HG02610 (cell line): ENCODE measurements at regions not wholly inside any gene's neighbourhood (a gene's known extent, or its start where the extent isn't known, plus 50 kb on each side); places are given as distances from the start of the nearest gene placed in this dataset.
"Not testable (repeated sequence)": the region's sequence is repeated elsewhere in the genome, so short reads cannot be mapped to it uniquely, and the experiment has no call there.

Experiments used
- ATAC-seq: cut with Tn5 transposase; IDR thresholded peaks from one replicate; pipeline ENCODE4 v1.9.1; 2021; ENCODE audit warnings: mild to moderate bottlenecking, moderate library complexity; ENCODE audit not compliant: unreplicated experiment

DNA sequence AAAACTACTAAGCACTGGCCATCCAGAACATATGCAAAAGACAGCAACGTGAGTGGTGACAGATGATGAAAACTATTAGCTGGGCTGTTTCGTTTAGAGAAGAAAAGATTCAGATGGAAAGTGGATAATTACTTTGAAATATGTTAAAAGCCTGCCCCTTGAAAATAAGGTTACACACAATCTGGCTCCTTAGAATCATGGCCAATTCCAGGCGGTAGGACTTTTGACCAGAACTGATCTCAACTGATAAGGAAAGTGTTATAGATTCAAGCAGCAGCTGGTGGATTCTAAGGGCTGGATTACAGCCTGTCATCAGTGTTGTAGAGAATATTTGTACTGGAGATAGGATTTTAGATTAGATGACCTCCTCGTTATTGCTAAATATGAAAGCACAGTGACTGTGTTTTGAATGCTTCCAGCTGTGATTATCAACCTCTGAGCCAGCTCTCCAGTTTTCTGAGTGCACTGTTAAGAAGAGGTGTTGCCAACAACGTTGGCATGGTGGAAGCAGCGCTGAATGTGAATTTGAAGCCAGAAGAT is 75.1 kb downstream of the KBTBD2 start:
- not testable (repeated sequence) for ATAC-seq

GRCh38 chr7:32814779-32815178 is 76.8 kb downstream of the KBTBD2 start:
- not testable (repeated sequence) for ATAC-seq

- ATAC-seq: no peak
Observed at GRCh38 chr7:32809871-32810270, 81.7 kb downstream of the KBTBD2 start.

- no peak for ATAC-seq
Observed at GRCh38 chr7:32809347-32809746, 82.2 kb downstream of the KBTBD2 start.

GRCh38 chr7:32803406-32804141 is 88.0 kb downstream of the KBTBD2 start:
- no peak for ATAC-seq

- no peak for ATAC-seq
Observed at GRCh38 chr7:32802305-32802910, 89.2 kb downstream of the KBTBD2 start.

DNA sequence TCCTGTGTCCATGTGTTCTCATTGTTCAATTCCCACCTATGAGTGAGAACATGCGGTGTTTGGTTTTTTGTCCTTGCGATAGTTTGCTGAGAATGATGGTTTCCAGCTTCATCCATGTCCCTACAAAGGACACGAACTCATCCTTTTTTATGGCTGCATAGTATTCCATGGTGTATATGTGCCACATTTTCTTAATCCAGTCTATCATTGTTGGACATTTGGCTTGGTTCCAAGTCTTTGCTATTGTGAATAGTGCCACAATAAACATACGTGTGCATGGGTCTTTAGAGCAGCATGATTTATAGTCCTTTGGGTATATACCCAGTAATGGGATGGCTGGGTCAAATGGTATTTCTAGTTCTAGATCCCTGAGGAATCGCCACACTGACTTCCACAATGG is 98.5 kb downstream of the KBTBD2 start:
- not testable (repeated sequence) for ATAC-seq

GRCh38 chr7:32790766-32791430 is 100.7 kb downstream of the KBTBD2 start:
- ATAC-seq: not testable (repeated sequence)

DNA sequence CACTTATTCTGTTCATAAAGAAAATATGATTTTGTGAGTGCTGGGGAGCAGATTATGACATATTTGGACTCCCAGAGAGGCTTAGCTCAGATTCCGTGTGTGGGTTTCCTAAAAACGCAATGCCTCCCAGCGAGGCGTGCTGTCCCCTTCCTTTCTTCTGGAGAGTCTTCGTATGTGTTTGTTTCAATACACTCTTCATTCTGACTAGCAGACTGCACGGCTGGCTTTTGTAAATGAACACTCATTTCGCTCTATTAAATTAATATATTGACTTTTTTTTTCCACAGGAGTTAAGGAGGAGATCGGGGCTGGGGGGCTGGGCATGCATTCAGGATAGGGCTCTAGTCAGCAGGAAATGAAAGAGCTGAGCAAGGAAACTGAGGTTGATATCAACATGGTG is 102.3 kb downstream of the KBTBD2 start:
- ATAC-seq: not testable (repeated sequence)

- not testable (repeated sequence) for ATAC-seq
Observed at GRCh38 chr7:32788174-32788573, 103.4 kb downstream of the KBTBD2 start.

DNA sequence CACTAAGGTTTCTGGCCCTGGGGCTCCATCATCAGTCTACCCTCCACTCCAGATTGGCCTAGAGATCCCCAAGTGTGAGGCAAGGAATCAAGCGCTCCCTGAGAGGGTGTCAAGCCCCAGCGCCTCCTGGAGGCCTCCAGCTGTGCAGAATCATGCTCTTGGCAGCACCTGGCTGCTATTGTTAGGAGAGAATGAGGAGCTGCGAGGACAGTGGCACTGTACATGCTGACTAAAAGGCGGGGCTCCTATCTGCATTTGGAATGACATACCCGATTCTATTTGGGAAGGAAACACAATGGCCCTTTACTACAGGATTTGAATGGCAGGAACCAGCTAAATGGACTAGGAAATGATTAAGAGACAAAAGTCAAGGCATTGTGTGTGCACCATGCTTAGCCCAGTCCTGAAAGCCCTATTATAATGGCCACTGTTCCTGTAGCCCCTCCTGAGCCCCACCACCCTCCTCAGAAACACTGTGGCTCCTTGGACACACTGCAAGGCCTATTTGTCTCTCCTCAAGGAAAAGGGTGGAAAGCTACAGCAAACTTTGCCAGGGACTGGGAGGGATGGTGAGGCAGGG is 106.1 kb downstream of the KBTBD2 start:
- ATAC-seq: not testable (repeated sequence)

DNA sequence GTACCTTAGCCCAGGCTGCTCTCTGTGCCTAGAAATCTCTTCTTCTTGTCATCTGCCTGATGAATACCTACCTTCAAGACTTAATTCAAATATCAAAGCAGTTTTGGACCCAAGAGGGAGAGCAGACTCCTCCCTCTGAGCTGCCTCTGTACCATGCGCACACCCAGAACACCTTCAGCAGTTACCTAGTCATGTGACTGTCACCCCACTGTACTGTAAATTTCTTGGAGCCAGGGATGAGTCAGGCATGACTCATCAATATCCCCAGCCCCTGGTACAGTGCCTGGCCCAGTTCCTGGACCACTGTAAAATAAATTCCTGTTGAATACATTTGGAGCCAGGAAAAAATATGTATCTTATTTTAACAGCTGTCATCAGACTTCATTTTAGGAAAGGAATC is 111.7 kb downstream of the KBTBD2 start:
- ATAC-seq: not testable (repeated sequence)

GRCh38 chr7:32779167-32779566 is 112.4 kb downstream of the KBTBD2 start:
- ATAC-seq: no peak

DNA sequence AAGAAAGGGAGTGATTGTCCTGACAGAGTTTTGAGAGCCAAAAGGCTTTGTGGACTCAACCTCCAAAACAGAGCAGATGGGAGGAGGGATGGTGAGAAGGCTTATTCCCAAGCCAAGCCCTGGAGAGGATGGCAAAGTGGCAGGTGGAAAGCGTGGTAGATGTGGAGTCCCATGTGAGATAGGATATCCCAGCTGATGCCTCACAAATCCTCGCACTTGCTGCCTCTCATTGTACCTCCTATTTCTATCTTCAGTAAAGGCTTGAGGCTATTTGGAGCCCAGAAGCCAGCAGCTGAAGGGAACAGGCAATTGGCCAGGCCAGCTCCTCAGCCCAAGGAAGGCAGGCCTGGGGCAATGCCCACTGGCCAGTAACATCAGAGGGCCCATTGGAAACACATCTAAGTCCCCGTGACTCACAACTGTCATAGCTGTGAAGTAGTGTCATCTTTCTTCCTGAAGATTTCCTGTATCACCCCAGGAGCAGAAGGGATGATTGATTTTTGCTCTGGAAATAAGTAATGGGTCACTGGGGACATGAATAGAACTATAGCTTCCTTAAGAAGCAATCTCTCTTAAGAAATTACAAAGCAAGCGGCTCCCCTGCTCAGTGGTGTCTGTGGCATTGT is 114.4 kb downstream of the KBTBD2 start:
- not testable (repeated sequence) for ATAC-seq

- ATAC-seq: not testable (repeated sequence)
Observed at GRCh38 chr7:32776318-32776717, 115.2 kb downstream of the KBTBD2 start.

DNA sequence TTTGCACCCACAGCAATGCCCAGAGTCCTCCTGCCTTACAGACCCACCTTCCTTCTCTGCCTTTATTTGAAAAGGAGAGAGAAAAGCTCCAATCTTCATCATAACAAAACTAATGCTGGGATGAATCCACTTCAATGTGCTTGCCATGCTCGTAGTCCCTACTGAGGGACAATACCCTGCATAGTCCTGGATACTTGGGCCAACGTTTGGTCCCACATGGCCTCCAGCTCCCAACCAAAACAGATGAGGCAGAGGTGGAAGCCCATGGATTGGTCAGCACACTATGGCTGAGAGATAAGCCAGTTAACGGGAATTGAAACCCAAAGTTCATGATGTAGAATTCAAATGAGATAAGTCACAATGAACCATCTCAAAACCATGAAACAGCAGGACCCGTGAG is 115.8 kb downstream of the KBTBD2 start:
- ATAC-seq: not testable (repeated sequence)

DNA sequence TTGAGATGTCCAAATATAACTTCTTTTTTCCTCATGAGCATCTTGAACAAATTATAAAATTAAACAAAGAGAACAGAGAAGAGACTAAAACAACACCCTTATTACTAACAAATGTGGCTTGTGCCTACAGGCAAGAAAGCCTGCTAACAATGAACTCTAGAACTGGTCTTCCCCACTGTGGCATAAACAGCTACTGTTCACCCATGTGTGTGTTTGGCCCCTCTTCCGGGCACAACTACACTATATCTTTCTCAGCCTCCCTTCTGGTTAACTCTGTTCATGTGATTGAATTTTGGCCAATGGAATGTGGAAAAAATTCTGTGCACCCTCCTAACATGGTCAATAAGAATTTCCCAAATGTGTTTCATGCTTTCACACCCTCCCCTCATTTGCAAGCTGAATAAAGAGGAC is 117.0 kb downstream of the KBTBD2 start:
- no peak for ATAC-seq

GRCh38 chr7:32768866-32769510 is 122.6 kb downstream of the KBTBD2 start:
- not testable (repeated sequence) for ATAC-seq

DNA sequence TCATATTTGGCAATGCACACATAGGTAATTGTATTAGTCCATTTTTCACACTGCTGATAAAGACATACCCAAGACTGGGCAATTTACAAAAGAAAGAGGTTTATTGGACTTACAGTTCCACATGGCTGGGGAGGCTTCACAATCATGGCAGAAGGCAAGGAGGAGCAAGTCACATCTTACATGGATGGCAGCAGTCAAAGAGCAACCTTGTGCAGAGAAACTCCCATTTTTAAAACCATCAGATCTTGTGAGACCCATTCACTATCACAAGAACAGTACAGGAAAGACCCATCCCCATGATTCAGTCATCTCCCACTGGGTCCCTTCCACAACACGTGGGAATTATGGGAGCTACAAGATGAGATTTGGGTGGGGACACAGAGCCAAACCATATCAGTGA is 123.2 kb downstream of the KBTBD2 start:
- ATAC-seq: not testable (repeated sequence)

DNA sequence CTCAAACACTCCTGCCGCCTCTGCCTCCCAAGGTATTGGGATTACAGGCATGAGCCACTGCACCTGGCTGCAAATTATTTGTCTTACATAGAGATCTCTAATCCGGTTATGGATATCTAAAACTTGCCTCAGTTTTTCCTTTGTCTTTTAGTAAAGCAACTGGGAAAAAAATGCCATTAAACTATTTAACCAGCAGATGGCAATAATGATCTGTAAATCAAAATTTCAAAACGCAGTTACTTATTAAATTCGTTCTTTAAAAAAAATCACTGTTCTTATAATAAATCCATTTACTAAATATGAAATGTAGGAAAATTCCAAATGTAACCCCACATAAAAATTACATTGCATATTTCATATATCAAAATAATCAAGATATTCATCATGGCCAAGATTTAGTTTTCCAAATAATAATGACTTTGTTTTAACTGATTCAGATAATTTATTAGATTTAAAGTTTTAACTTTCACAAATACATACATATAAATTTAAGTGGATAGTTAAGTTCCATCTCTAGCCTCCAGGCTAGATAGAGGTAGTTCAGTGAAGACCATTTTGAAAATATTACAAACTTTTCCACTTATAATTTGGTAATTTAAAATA is 125.8 kb downstream of the KBTBD2 start:
- not testable (repeated sequence) for ATAC-seq
